ENCODE measurements at regions not wholly inside any gene's neighbourhood (a gene's known extent, or its start where the extent isn't known, plus 50 kb on each side); places are given as distances from the start of the nearest gene placed in this dataset.

DNA sequence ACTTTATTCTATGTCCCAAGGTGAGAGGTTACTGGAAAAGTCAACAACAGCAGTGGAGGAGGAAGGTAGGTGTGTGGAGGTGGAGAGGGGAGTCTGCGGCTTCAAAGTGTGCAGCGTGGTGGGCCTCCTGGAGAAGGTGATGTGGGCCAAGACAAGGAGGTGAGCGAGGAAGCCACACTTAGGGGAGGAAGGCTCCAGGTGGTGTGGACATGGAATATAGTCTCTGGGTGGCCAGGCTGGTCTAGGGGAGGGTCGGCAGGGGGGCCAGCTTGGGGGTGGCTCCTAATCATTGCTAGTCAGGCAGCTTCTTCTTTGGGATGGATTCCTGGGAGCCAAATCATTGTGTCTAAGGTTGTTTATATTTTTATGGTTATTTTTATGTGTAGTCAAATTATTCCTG lies 111.5 kb upstream of the CDH4 start:
- no peak for TF ChIP-seq MAX (IDR thresholded peaks at IDR 0.05)
- no peak for TF ChIP-seq CEBPB (IDR thresholded peaks at IDR 0.05)
- TF ChIP-seq CHD2 (IDR thresholded peaks at IDR 0.05; ENCODE audit: low read length, partially characterized antibody) = no peak
- TF ChIP-seq, protein P1, sequence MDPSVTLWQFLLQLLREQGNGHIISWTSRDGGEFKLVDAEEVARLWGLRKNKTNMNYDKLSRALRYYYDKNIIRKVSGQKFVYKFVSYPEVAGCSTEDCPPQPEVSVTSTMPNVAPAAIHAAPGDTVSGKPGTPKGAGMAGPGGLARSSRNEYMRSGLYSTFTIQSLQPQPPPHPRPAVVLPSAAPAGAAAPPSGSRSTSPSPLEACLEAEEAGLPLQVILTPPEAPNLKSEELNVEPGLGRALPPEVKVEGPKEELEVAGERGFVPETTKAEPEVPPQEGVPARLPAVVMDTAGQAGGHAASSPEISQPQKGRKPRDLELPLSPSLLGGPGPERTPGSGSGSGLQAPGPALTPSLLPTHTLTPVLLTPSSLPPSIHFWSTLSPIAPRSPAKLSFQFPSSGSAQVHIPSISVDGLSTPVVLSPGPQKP (IDR thresholded peaks at IDR 0.05; ENCODE audit: low read depth, low read length) = no peak
- TF ChIP-seq, protein P2, sequence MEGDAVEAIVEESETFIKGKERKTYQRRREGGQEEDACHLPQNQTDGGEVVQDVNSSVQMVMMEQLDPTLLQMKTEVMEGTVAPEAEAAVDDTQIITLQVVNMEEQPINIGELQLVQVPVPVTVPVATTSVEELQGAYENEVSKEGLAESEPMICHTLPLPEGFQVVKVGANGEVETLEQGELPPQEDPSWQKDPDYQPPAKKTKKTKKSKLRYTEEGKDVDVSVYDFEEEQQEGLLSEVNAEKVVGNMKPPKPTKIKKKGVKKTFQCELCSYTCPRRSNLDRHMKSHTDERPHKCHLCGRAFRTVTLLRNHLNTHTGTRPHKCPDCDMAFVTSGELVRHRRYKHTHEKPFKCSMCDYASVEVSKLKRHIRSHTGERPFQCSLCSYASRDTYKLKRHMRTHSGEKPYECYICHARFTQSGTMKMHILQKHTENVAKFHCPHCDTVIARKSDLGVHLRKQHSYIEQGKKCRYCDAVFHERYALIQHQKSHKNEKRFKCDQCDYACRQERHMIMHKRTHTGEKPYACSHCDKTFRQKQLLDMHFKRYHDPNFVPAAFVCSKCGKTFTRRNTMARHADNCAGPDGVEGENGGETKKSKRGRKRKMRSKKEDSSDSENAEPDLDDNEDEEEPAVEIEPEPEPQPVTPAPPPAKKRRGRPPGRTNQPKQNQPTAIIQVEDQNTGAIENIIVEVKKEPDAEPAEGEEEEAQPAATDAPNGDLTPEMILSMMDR (IDR thresholded peaks at IDR 0.05) = no peak
- TF ChIP-seq EP300 (IDR thresholded peaks at IDR 0.05) = no peak
- no peak for TF ChIP-seq BHLHE40 (IDR thresholded peaks at IDR 0.05; ENCODE audit: low read depth, low read length)
